OCI-LY3 (cell line): ENCODE measurements at regions not wholly inside any gene's neighbourhood (a gene's known extent, or its start where the extent isn't known, plus 50 kb on each side); places are given as distances from the start of the nearest gene placed in this dataset.
"Not testable (repeated sequence)": the region's sequence is repeated elsewhere in the genome, so short reads cannot be mapped to it uniquely, and the experiment has no call there.

Experiments used
- H2AFZ ChIP-seq: fragments of 200-600, 300-600 bp; shearing (Covaris generic); 2 replicates; pipeline ENCODE4 v1.6.0; 2014; ENCODE audit warnings: antibody characterized with exemption, low read depth, low read length
- H3K27ac ChIP-seq: fragments of 200-600, 300-600 bp; sonication (generic); 2 replicates; pipeline ENCODE4 v1.5.1; 2014; ENCODE audit warnings: mild to moderate bottlenecking, low read length, moderate library complexity, mixed read lengths
- H3K27me3 ChIP-seq: fragments of 200-600, 300-600 bp; sonication (generic); 2 replicates; pipeline ENCODE4 v1.6.1; 2014; ENCODE audit warnings: low read depth, low read length, mixed read lengths
- H3K36me3 ChIP-seq: fragments of 200-600, 300-600 bp; sonication (generic); replicated peaks from 2 replicates; pipeline ENCODE3; 2014; ENCODE audit warnings: low read depth, low read length, mixed read lengths
- H3K4me1 ChIP-seq: fragments of 300-600, 200-600 bp; sonication (generic); 2 replicates; pipeline ENCODE4 v1.6.1; 2014; ENCODE audit warnings: low read length, mixed read lengths
- H3K4me2 ChIP-seq: fragments of 200-600, 300-600 bp; sonication (generic); 2 replicates; pipeline ENCODE4 v1.6.1; 2014; ENCODE audit warnings: low read length, mixed read lengths
- H3K4me3 ChIP-seq: fragments of 300-600, 200-600 bp; sonication (generic); 2 replicates; pipeline ENCODE4 v1.5.1; 2014; ENCODE audit warnings: antibody characterized with exemption, mild to moderate bottlenecking, low read length, moderate library complexity
- H3K79me2 ChIP-seq: fragments of 300-600, 200-600 bp; shearing (Covaris generic); 2 replicates; pipeline ENCODE4 v1.6.1; 2014; ENCODE audit warnings: mild to moderate bottlenecking, low read length, mixed read lengths
- H3K9ac ChIP-seq: fragments of 300-600, 200-600 bp; shearing (Covaris generic); 2 replicates; pipeline ENCODE4 v1.6.0; 2014; ENCODE audit warnings: mild to moderate bottlenecking, low read length, moderate library complexity
- H3K9me3 ChIP-seq: fragments of 200-600, 300-600 bp; shearing (Covaris generic); 2 replicates; pipeline ENCODE4 v1.6.1; 2014; ENCODE audit warnings: low read length, mixed read lengths; ENCODE audit not compliant: insufficient read depth
- H4K20me1 ChIP-seq: fragments of 200-600, 300-600 bp; sonication (generic); 2 replicates; pipeline ENCODE4 v1.6.1; 2016; ENCODE audit warnings: low read length, mixed read lengths; ENCODE audit not compliant: insufficient read depth
- EZH2phosphoT487 ChIP-seq: fragments of 200-600 bp; shearing (Covaris generic); IDR thresholded peaks from 2 replicates; pipeline ENCODE4 v1.6.1; 2018; ENCODE audit warnings: antibody characterized with exemption, mixed run types, low read depth
- TF ChIP-seq, protein P1 (sequence below): fragments of 200-600, 300-600 bp; sonication (generic); IDR thresholded peaks from 2 replicates; pipeline ENCODE4 v1.5.1; 2014; ENCODE audit warnings: antibody characterized with exemption, low read length, low read depth

DNA sequence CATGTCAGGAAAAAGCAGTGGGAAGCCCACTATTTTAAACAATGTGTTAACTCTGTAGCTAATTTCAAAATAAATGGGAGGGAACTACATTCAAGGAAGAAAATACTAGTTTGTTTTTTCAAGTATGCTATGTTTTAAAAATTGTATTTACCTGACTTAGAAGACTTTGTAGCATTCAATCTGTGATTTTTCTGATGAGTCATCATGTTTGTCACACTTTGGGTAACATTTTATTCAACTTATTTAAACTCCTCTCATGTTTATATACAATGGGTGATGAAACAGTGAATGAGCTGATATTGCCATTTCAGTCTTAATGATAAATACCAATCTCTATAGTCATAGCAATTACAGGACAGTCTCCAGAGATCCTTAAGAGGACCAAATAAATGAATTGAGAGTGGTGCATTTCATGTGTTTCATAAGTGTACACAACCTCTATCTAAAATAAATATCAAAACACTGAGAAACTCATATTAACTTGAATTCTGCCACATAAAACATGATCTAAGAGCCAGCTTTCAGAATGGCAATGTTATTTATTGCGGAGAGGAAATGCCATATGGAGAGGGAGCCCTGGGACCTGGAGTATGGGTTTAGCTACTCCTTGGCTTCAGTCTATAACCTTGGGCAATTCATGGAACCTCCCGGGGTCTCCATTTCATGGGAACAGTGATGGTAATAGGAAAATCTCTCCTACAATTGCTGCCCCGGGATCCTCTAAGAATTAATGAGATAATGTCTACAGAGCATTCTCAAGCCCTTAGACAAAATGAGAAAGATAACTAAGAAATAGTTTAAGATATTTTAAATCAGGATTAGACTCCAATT, 913.9 kb downstream of the TLE4 start:
- no peak overlapping the region for H3K9ac ChIP-seq
- H4K20me1 ChIP-seq = no peaks in the 10 kb centered on the region
- H3K4me3 ChIP-seq = no peak overlapping the region
- H3K4me2 ChIP-seq = no peak overlapping the region
- no peaks in the 10 kb centered on the region for H3K79me2 ChIP-seq
- no peak for TF ChIP-seq EZH2phosphoT487
- TF ChIP-seq, protein P1, sequence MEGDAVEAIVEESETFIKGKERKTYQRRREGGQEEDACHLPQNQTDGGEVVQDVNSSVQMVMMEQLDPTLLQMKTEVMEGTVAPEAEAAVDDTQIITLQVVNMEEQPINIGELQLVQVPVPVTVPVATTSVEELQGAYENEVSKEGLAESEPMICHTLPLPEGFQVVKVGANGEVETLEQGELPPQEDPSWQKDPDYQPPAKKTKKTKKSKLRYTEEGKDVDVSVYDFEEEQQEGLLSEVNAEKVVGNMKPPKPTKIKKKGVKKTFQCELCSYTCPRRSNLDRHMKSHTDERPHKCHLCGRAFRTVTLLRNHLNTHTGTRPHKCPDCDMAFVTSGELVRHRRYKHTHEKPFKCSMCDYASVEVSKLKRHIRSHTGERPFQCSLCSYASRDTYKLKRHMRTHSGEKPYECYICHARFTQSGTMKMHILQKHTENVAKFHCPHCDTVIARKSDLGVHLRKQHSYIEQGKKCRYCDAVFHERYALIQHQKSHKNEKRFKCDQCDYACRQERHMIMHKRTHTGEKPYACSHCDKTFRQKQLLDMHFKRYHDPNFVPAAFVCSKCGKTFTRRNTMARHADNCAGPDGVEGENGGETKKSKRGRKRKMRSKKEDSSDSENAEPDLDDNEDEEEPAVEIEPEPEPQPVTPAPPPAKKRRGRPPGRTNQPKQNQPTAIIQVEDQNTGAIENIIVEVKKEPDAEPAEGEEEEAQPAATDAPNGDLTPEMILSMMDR = no peak
- no peak overlapping the region for H3K27ac ChIP-seq
- no peaks in the 10 kb centered on the region for H3K9me3 ChIP-seq
- H3K4me1 ChIP-seq = no peaks in the 10 kb centered on the region
- H2AFZ ChIP-seq = no peak overlapping the region
- H3K27me3 ChIP-seq = no peaks in the 10 kb centered on the region
- H3K36me3 ChIP-seq = no peaks in the 10 kb centered on the region

DNA sequence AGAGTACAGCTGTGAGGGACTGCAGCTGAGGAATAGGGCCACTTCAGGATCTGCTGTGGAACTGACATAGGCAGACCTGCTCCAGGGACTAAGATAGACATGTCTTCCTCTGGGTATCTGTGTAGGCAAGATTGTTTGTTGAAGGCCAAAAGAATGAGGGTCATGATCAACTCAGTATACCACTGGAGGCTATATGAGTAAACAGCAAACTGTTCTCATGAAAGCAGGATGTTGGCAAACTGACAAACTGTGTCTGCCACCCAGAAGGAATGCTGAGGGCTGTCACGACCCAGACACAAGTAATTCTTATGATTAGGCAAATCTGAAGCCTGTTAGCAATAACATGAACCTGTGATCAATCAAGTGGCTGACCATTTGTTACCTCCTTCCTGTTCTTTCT, 910.5 kb downstream of the TLE4 start:
- H3K4me2 ChIP-seq, H2AFZ ChIP-seq, H3K27me3 ChIP-seq, H3K9ac ChIP-seq, H3K4me3 ChIP-seq, H3K27ac ChIP-seq, H3K9me3 ChIP-seq, H3K36me3 ChIP-seq, H3K4me1 ChIP-seq, H4K20me1 ChIP-seq, H3K79me2 ChIP-seq: not testable (repeated sequence)

DNA sequence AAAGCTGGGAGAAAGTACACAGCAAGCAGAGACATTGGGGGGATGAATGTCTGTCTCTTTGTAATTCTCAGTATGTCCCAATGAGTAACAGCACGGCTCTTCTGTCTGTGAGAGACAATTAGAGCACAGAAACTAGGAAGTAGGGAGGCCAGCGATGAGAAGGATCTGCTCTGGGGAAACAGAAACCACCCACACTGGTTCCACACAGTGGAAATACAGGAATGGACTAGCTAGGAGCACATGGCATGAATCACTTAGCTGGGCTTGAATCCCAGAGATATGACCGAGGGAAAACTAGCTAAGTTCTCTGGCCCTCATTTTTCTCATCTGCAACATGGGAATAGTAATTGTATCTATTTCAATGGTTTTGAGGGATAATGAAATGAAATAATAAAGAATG, 895.9 kb downstream of the TLE4 start:
- Histone ChIP-seq H3K4me1 (peaks cover 8% of the 10 kb centered on the region; the same call in 1 of the 2 replicates), H3K27me3 (no peaks in the 10 kb centered on the region), H3K4me2 (no peak overlapping the region), H3K36me3 (no peaks in the 10 kb centered on the region), H3K9me3 (no peaks in the 10 kb centered on the region), H3K79me2 (no peaks in the 10 kb centered on the region), H4K20me1 (no peaks in the 10 kb centered on the region), H3K4me3 (no peak overlapping the region), H2AFZ (no peak overlapping the region), H3K27ac (no peak overlapping the region), H3K9ac (no peak overlapping the region)
- no peak for TF ChIP-seq EZH2phosphoT487
- TF ChIP-seq, protein P1 = no peak

DNA sequence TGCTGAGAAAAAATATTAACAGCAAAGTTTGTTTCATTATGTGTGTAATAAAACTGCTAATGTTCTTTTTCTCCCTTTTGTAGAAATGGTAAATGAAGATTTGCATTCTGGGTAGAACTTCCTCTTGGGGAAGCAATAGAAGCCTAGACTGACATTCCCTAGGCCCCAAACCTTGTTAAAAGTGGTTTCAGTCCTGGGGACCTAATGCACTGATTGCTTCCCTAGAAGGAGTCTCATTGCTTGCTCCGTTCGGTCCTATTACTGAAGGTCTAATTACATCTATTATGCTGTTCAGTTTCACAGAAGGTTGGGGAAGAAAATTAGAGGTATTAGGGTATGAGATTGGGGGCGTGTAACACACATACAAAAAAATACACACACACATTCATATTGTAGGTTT, 893.8 kb downstream of the TLE4 start:
- no peak overlapping the region for H2AFZ ChIP-seq
- no peak overlapping the region for H3K4me3 ChIP-seq
- no peaks in the 10 kb centered on the region for H3K79me2 ChIP-seq
- H3K4me2 ChIP-seq = no peak overlapping the region
- no peaks in the 10 kb centered on the region for H4K20me1 ChIP-seq
- TF ChIP-seq EZH2phosphoT487 = no peak
- TF ChIP-seq, protein P1 = no peak
- H3K27me3 ChIP-seq = no peaks in the 10 kb centered on the region
- no peaks in the 10 kb centered on the region for H3K36me3 ChIP-seq
- no peak overlapping the region for H3K27ac ChIP-seq
- no peaks in the 10 kb centered on the region for H3K9me3 ChIP-seq
- H3K9ac ChIP-seq = no peak overlapping the region
- no peaks in the 10 kb centered on the region for H3K4me1 ChIP-seq
